K562 (cell line): ENCODE measurements at regions not wholly inside any gene's neighbourhood (a gene's known extent, or its start where the extent isn't known, plus 50 kb on each side); places are given as distances from the start of the nearest gene placed in this dataset.

ENCODE experiments used
- ATAC-seq: fragments of 200-7000 bp; cut with Tn5 transposase; 3 replicates; pipeline ENCODE4 v1.9.1; 2020; ENCODE audit warnings: moderate library complexity
- BruUV-seq: library from RNA; stranded (reverse); fragments of 400-500 nt; replicated peaks from 2 replicates; lab custom pipeline; 2021; lab: Mats Ljungman, UMichigan
- CTCF ChIA-PET: fragments of 300-600 bp; formaldehyde crosslinking; extraction: SDS; loops from one replicate; lab custom pipeline; 2021; ENCODE audit warnings: low intra/inter-chr PET ratio; lab: Yijun Ruan, JAX
- POLR2A ChIA-PET: fragments of 300-600, 350-650 bp; sonication (Branson Sonifier 250); formaldehyde crosslinking; extraction: SDS; loops from one replicate; lab custom pipeline; 2021; ENCODE audit warnings: antibody characterized with exemption, inconsistent platforms; lab: Yijun Ruan, JAX
- DNase-seq, 4 experiments: peaks; one replicate each; pipeline versions ENCODE4 v3.0.0 to v3.0.0-alpha.2; 2011 to 2018; ENCODE audit warnings: low spot score in 3 of 4, mixed read lengths in 3 of 4; ENCODE audit errors: extremely low read depth in 1 of 4
- FAIRE-seq: peaks from 2 replicates; lab custom pipeline; 2011; peaks lifted over from hg19 to GRCh38; lab: Jason Lieb, UNC
- H2AFZ ChIP-seq: 2 replicates; pipeline ENCODE4 v1.6.0; 2011; ENCODE audit warnings: low read depth, low read length, control low read depth, inconsistent platforms
- H3K27ac ChIP-seq: fragments of 200-600 bp; 3 replicates; pipeline ENCODE4 v1.8.0; 2011; ENCODE audit warnings: low read depth, mild to moderate bottlenecking, control low read depth, inconsistent platforms, low read length, moderate library complexity, mixed read lengths; ENCODE audit errors: extremely low read depth
- H3K27me3 ChIP-seq, 2 experiments: fragments of 300-600 bp in 1 of 2; 2 replicates in 1 of 2; 3 replicates in 1 of 2; pipeline versions ENCODE4 v1.6.0 to v1.8.0; 2011; ENCODE audit warnings: inconsistent platforms in 2 of 2, low read length in 2 of 2, mild to moderate bottlenecking in 1 of 2, mixed read lengths in 1 of 2, moderate library complexity in 1 of 2; ENCODE audit not compliant: control insufficient read depth in 2 of 2, insufficient read depth in 2 of 2
- H3K36me3 ChIP-seq: fragments of 300-600 bp; 3 replicates; pipeline ENCODE4 v1.8.0; 2011; ENCODE audit warnings: mild to moderate bottlenecking, low read length, inconsistent platforms; ENCODE audit not compliant: control insufficient read depth, insufficient read depth
- H3K4me1 ChIP-seq, 2 experiments: fragments of 200-600 bp in 1 of 2; replicated peaks in 1 of 2; 2 replicates in 1 of 2; 3 replicates in 1 of 2; pipeline versions ENCODE4 v1.5.1 to v1.8.0; 2011; ENCODE audit warnings: inconsistent platforms in 2 of 2, low read length in 2 of 2, mild to moderate bottlenecking in 1 of 2, mixed read lengths in 1 of 2, moderate library complexity in 1 of 2; ENCODE audit not compliant: control insufficient read depth in 2 of 2, insufficient read depth in 2 of 2
- H3K4me2 ChIP-seq: 2 replicates; pipeline ENCODE4 v1.6.1; 2011; ENCODE audit warnings: low read length, control low read depth, inconsistent platforms, mixed read lengths; ENCODE audit not compliant: insufficient read depth
- H3K4me3 ChIP-seq: fragments of 200-600 bp; sonication (generic), shearing (Covaris generic); 2 replicates; pipeline ENCODE4 v1.5.1; 2016; ENCODE audit warnings: control low read depth, inconsistent platforms
- H3K79me2 ChIP-seq: fragments of 200-600 bp; 3 replicates; pipeline ENCODE4 v1.8.0; 2011; ENCODE audit warnings: low read length, inconsistent platforms; ENCODE audit not compliant: control insufficient read depth, insufficient read depth
- H3K9ac ChIP-seq, 2 experiments: 2 replicates each; pipeline versions ENCODE4 v1.6.0 to v1.6.1; 2011; ENCODE audit warnings: low read depth in 2 of 2, low read length in 2 of 2, control low read depth in 1 of 2, inconsistent platforms in 1 of 2, mild to moderate bottlenecking in 1 of 2, mixed read lengths in 1 of 2; ENCODE audit not compliant: insufficient read depth in 1 of 2
- H3K9me1 ChIP-seq: one replicate; pipeline ENCODE4 v1.6.0; 2011; ENCODE audit warnings: inconsistent platforms, mild to moderate bottlenecking, low read length, moderate library complexity; ENCODE audit not compliant: control insufficient read depth, insufficient read depth
- H3K9me3 ChIP-seq: replicated peaks from 2 replicates; pipeline ENCODE4 v1.5.1; 2011; ENCODE audit warnings: low read depth, low read length, inconsistent platforms; ENCODE audit not compliant: control insufficient read depth, insufficient read depth
- H4K20me1 ChIP-seq: replicated peaks from 2 replicates; pipeline ENCODE4 v1.6.1; 2011; ENCODE audit warnings: low read length, inconsistent platforms, mixed read lengths; ENCODE audit not compliant: control insufficient read depth, insufficient read depth
- ARHGAP35 ChIP-seq: fragments of 450-650 bp; IDR thresholded peaks from 2 replicates; pipeline ENCODE4 v1.6.1; 2018; ENCODE audit not compliant: partially characterized antibody
- GMEB1 ChIP-seq: fragments of 250-450 bp; sonication (Bioruptor Pico); IDR thresholded peaks from 2 replicates; pipeline ENCODE4 v1.4.0; 2020; ENCODE audit warnings: mild to moderate bottlenecking
- HDGF ChIP-seq: fragments of 450-650 bp; IDR thresholded peaks from 2 replicates; pipeline ENCODE4 v1.6.1; 2016
- HIVEP1 ChIP-seq: fragments of 250-450 bp; sonication (Bioruptor Pico); IDR thresholded peaks from 2 replicates; pipeline ENCODE4 v1.4.0; 2020; ENCODE audit warnings: mild to moderate bottlenecking
- HNRNPL ChIP-seq: fragments of 200-400 bp; formaldehyde crosslinking; IDR thresholded peaks from 2 replicates; pipeline ENCODE4 v1.6.1; 2017; ENCODE audit warnings: low read depth, mild to moderate bottlenecking, low read length
- HOMEZ ChIP-seq: fragments of 250-450 bp; sonication (Bioruptor Pico); IDR thresholded peaks from 2 replicates; pipeline ENCODE4 v1.4.0; 2020; ENCODE audit warnings: mild to moderate bottlenecking, moderate library complexity
- KLF6 ChIP-seq: fragments of 250-450 bp; sonication (Bioruptor Pico); IDR thresholded peaks from 2 replicates; pipeline ENCODE4 v1.4.0; 2020; ENCODE audit warnings: mild to moderate bottlenecking, moderate library complexity, borderline replicate concordance
- MITF ChIP-seq: IDR thresholded peaks from 2 replicates; pipeline ENCODE4 v1.6.1; 2014; ENCODE audit warnings: antibody characterized with exemption
- TAL1 ChIP-seq: fragments of 450-650 bp; IDR thresholded peaks from 2 replicates; pipeline ENCODE4 v1.6.1; 2016; ENCODE audit warnings: mild to moderate bottlenecking
- TBP ChIP-seq: optimal IDR thresholded peaks from 2 replicates; pipeline ENCODE3; 2011; ENCODE audit warnings: low read depth, low read length, improper control_type of control experiment
- ZEB2 ChIP-seq: fragments of 450-650 bp; IDR thresholded peaks from 2 replicates; pipeline ENCODE4 v1.6.1; 2016
- ZNF263 ChIP-seq: sonication (generic); formaldehyde crosslinking; IDR thresholded peaks from 2 replicates; pipeline ENCODE4 v1.8.0; 2022; ENCODE audit warnings: mild to moderate bottlenecking, missing genetic modification reagents, borderline replicate concordance
- WGBS: fragments of 100-300 bp; shearing (Covaris generic); methylation state at CpG from one replicate; pipeline ENCODE4 v1.1.6; 2016; ENCODE audit warnings: low coverage, mixed read lengths; ENCODE audit not compliant: insufficient coverage; ENCODE audit errors: missing lambda C conversion rate; 5-methylcytosine and 5-hydroxymethylcytosine counted together
- in situ Hi-C: fragments of 300-500 bp; cut with MboI; formaldehyde crosslinking; loops from 4 replicates; pipeline ENCODE4 v1.15.0; 2018; ENCODE audit warnings: inconsistent platforms, mixed read lengths
- intact Hi-C: fragments of 100-400 bp; cut with micrococcal nuclease; formaldehyde crosslinking; loops from 2 replicates; pipeline ENCODE4 v1.14.2; 2022

- Histone ChIP-seq H3K9me1 (no peaks in the 10 kb centered on the region), H3K9ac (no peak overlapping the region), H3K79me2 (no peaks in the 10 kb centered on the region), H3K27ac (no peak overlapping the region), H3K36me3 (no peaks in the 10 kb centered on the region), H4K20me1 (no peaks in the 10 kb centered on the region), H3K4me3 (no peak overlapping the region), H3K27me3 (no peaks in the 10 kb centered on the region), H3K4me1 (no peaks in the 10 kb centered on the region), H3K9me3 (no peaks in the 10 kb centered on the region), H2AFZ (no peak overlapping the region), H3K4me2 (no peak overlapping the region)
- ATAC-seq: no peak
- DNase-seq: no peak
- intact Hi-C loops: no loop called here
- in situ Hi-C loops: no loop called here
- 2% methylated on average over 4 of the region's 4 CpGs for WGBS
- CTCF ChIA-PET: no interaction called here
- no peak for FAIRE-seq
- POLR2A ChIA-PET: no interaction called here
- no TSS peak for BruUV-seq
- no peak for TF ChIP-seq HIVEP1
- TF ChIP-seq HDGF: no peak
- no peak for TF ChIP-seq ZEB2
- TF ChIP-seq MITF: no peak
- no peak for TF ChIP-seq KLF6 (CRISPR knock-in tag)
- TF ChIP-seq, all 486 proteins: peak for 0
Observed at GRCh38 chr5:152855441-152855840, 450.4 kb upstream of the NMUR2 start.

GRCh38 chr5:152861231-152861630, 456.2 kb upstream of the NMUR2 start:
- no peaks in the 10 kb centered on the region for H3K36me3 ChIP-seq
- no peak for DNase-seq
- CTCF ChIA-PET: no interaction called here
- H3K4me1 ChIP-seq: no peaks in the 10 kb centered on the region
- 3% methylated on average over 3 of the region's 3 CpGs for whole genome bisulfite sequencing
- no peaks in the 10 kb centered on the region for H3K9me3 ChIP-seq
- no peak for ATAC-seq
- no peak overlapping the region for H3K9ac ChIP-seq
- H3K4me3 ChIP-seq: no peak overlapping the region
- no peaks in the 10 kb centered on the region for H4K20me1 ChIP-seq
- no peaks in the 10 kb centered on the region for H3K79me2 ChIP-seq
- BruUV-seq: no TSS peak
- in situ Hi-C loops: no loop called here
- no peak for FAIRE-seq
- H3K4me2 ChIP-seq: no peak overlapping the region
- POLR2A ChIA-PET: no interaction called here
- intact Hi-C loops: no loop called here
- H3K9me1 ChIP-seq: no peaks in the 10 kb centered on the region
- no peak overlapping the region for H3K27ac ChIP-seq
- no peaks in the 10 kb centered on the region for H3K27me3 ChIP-seq
- H2AFZ ChIP-seq: no peak overlapping the region
- no peak for TF ChIP-seq TBP
- TF ChIP-seq ZNF263 (CRISPR knock-in tag): no peak
- no peak for TF ChIP-seq HOMEZ (CRISPR knock-in tag)
- no peak for TF ChIP-seq TAL1
- no peak for TF ChIP-seq GMEB1
- no peak for TF ChIP-seq ARHGAP35
- TF ChIP-seq HNRNPL: no peak
